B cell (primary cell): ENCODE measurements at regions not wholly inside any gene's neighbourhood (a gene's known extent, or its start where the extent isn't known, plus 50 kb on each side); places are given as distances from the start of the nearest gene placed in this dataset.

ENCODE experiments used
- ATAC-seq: fragments of 200-7000 bp; cut with Tn5 transposase; one replicate; pipeline ENCODE4 v1.10.0; 2021; ENCODE audit warnings: low read depth, mild to moderate bottlenecking, moderate number of reproducible peaks, moderate library complexity
- CTCF ChIA-PET: fragments of 350-600 bp; sonication (Branson Sonifier 250); formaldehyde crosslinking; loops from one replicate; lab custom pipeline; 2021; ENCODE audit warnings: antibody characterized with exemption, inconsistent platforms; lab: Charles Lee
- POLR2A ChIA-PET: fragments of 350-600 bp; sonication (Branson Sonifier 250); formaldehyde crosslinking; loops from one replicate; lab custom pipeline; 2021; ENCODE audit warnings: antibody characterized with exemption; lab: Charles Lee
- DNase-seq: peaks from one replicate; pipeline ENCODE4 v3.0.0; 2013
- H2AFZ ChIP-seq: 2 replicates; pipeline ENCODE4 v1.6.1; 2012; ENCODE audit warnings: mild to moderate bottlenecking, low read depth, low read length; ENCODE audit not compliant: insufficient read depth, poor library complexity, severe bottlenecking
- H3K27ac ChIP-seq, 2 donors: 1 replicate in 1 of 2; 2 replicates in 1 of 2; pipeline ENCODE4 v1.5.1; 2012 to 2013; ENCODE audit warnings: low read length in 2 of 2, mild to moderate bottlenecking in 2 of 2, moderate library complexity in 1 of 2
- H3K27me3 ChIP-seq, 4 experiments: fragments of 200-600 bp in 1 of 4; sonication (generic) in 1 of 4; replicated peaks in 1 of 4; 1 replicate in 2 of 4; 2 replicates in 2 of 4; pipeline versions ENCODE4 v1.6.1 to v1.7.0; 2013 to 2016; ENCODE audit warnings: low read length in 3 of 4, mild to moderate bottlenecking in 2 of 4, mixed read lengths in 1 of 4, moderate library complexity in 1 of 4; ENCODE audit not compliant: insufficient read depth in 4 of 4, control insufficient read depth in 3 of 4; ENCODE audit errors: control extremely low read depth in 1 of 4
- H3K36me3 ChIP-seq, 2 experiments: replicated peaks in 1 of 2; 1 replicate in 1 of 2; 2 replicates in 1 of 2; pipeline versions ENCODE4 v1.6.1 to v1.7.1; 2013; ENCODE audit warnings: low read length in 1 of 2; ENCODE audit not compliant: insufficient read depth in 2 of 2, control insufficient read depth in 1 of 2; ENCODE audit errors: control extremely low read depth in 1 of 2, extremely low read depth in 1 of 2
- H3K4me1 ChIP-seq, 2 donors: fragments of 200-600 bp in 1 of 2; sonication (generic) in 1 of 2; 1 replicate in 1 of 2; 2 replicates in 1 of 2; pipeline versions ENCODE4 v1.5.1 to v1.6.1; 2013 to 2017; ENCODE audit warnings: low read length in 2 of 2; ENCODE audit not compliant: control insufficient read depth in 2 of 2, insufficient read depth in 2 of 2
- H3K4me2 ChIP-seq: replicated peaks from 2 replicates; pipeline ENCODE3; 2012; ENCODE audit warnings: mild to moderate bottlenecking, low read depth, low read length; ENCODE audit not compliant: poor library complexity, severe bottlenecking
- H3K4me3 ChIP-seq, 5 experiments: fragments of 200-600 bp in 1 of 5; sonication (generic) in 1 of 5; 1 replicate in 3 of 5; 2 replicates in 2 of 5; pipeline versions ENCODE4 v1.5.1 to v1.7.0; 2011 to 2016; ENCODE audit warnings: low read length in 4 of 5, mild to moderate bottlenecking in 4 of 5, low read depth in 2 of 5, control low read depth in 1 of 5, moderate library complexity in 1 of 5; ENCODE audit not compliant: insufficient read depth in 1 of 5; ENCODE audit errors: control extremely low read depth in 1 of 5, extremely low read depth in 1 of 5
- H3K79me2 ChIP-seq: fragments of 200-600 bp; sonication (generic); one replicate; pipeline ENCODE4 v1.6.0; 2016; ENCODE audit warnings: low read length; ENCODE audit not compliant: control insufficient read depth, insufficient read depth
- H3K9ac ChIP-seq: fragments of 200-600 bp; sonication (generic); 2 replicates; pipeline ENCODE4 v1.6.1; 2017; ENCODE audit warnings: mild to moderate bottlenecking, low read length, moderate library complexity
- H3K9me3 ChIP-seq, 3 donors: one replicate each; pipeline versions ENCODE4 v1.6.1 to v1.7.1; 2013; ENCODE audit warnings: low read length in 2 of 3; ENCODE audit not compliant: control insufficient read depth in 2 of 3, insufficient read depth in 1 of 3; ENCODE audit errors: control extremely low read depth in 1 of 3
- H4K20me1 ChIP-seq: 2 replicates; pipeline ENCODE4 v1.6.0; 2012; ENCODE audit warnings: mild to moderate bottlenecking, low read length; ENCODE audit not compliant: insufficient read depth, control insufficient read depth, poor library complexity, severe bottlenecking
- H3K27ac Mint-ChIP-seq: one replicate; pipeline ENCODE4 v1.8.0; 2021; ENCODE audit warnings: mixed read lengths
- H3K27me3 Mint-ChIP-seq: one replicate; pipeline ENCODE4 v1.8.0; 2021; ENCODE audit warnings: mixed read lengths
- H3K4me1 Mint-ChIP-seq: one replicate; pipeline ENCODE4 v1.8.0; 2021; ENCODE audit warnings: mixed read lengths
- H3K4me3 Mint-ChIP-seq: one replicate; pipeline ENCODE4 v1.8.0; 2021; ENCODE audit warnings: mixed read lengths
- H3K9me3 Mint-ChIP-seq: one replicate; pipeline ENCODE4 v1.8.0; 2022; ENCODE audit warnings: mixed read lengths; ENCODE audit not compliant: insufficient read depth
- CTCF ChIP-seq: fragments of 200-600 bp; IDR thresholded peaks from one replicate; pipeline ENCODE4 v1.8.0; 2022; ENCODE audit warnings: antibody characterized with exemption, mild to moderate bottlenecking
- EZH2 ChIP-seq: IDR thresholded peaks from 2 replicates; pipeline ENCODE4 v1.6.1; 2012; ENCODE audit warnings: borderline replicate concordance, low read depth, mild to moderate bottlenecking, moderate library complexity, low read length; ENCODE audit not compliant: insufficient read depth, poor library complexity, severe bottlenecking
- WGBS: methylation state at CpG from one replicate; pipeline ENCODE4 v1.1.5; 2013; ENCODE audit warnings: missing lambda C conversion rate; ENCODE audit not compliant: insufficient coverage; 5-methylcytosine and 5-hydroxymethylcytosine counted together
- intact Hi-C: fragments of 100-400 bp; cut with micrococcal nuclease; formaldehyde crosslinking; loops from one replicate; pipeline ENCODE4 v1.10.0; 2022

- DNase-seq: no peak
- H3K36me3 ChIP-seq: no peaks in the 10 kb centered on the region
- ChIA-PET POLR2A (no interaction called here), CTCF (no interaction called here)
- H3K27ac ChIP-seq: no peak overlapping the region
- ATAC-seq: no peak
- no peaks in the 10 kb centered on the region for H3K79me2 ChIP-seq
- H3K4me1 ChIP-seq: no peaks in the 10 kb centered on the region
- H3K27me3 ChIP-seq: no peaks in the 10 kb centered on the region
- Mint-ChIP-seq H3K4me1 (no peaks in the 10 kb centered on the region), H3K27me3 (no peaks in the 10 kb centered on the region), H3K9me3 (no peaks in the 10 kb centered on the region), H3K27ac (no peak overlapping the region), H3K4me3 (no peak overlapping the region)
- no peak overlapping the region for H3K4me3 ChIP-seq
- H3K4me2 ChIP-seq: no peak overlapping the region
- no peaks in the 10 kb centered on the region for H3K9me3 ChIP-seq
- TF ChIP-seq CTCF (no peak), EZH2 (no peak)
- no peaks in the 10 kb centered on the region for H4K20me1 ChIP-seq
- no peak overlapping the region for H3K9ac ChIP-seq
- intact Hi-C loops: no loop called here
- H2AFZ ChIP-seq: no peak overlapping the region
These were observed 427.5 kb upstream of the HSF2 start for GRCh38 chr6:121971931-121972335.

DNA sequence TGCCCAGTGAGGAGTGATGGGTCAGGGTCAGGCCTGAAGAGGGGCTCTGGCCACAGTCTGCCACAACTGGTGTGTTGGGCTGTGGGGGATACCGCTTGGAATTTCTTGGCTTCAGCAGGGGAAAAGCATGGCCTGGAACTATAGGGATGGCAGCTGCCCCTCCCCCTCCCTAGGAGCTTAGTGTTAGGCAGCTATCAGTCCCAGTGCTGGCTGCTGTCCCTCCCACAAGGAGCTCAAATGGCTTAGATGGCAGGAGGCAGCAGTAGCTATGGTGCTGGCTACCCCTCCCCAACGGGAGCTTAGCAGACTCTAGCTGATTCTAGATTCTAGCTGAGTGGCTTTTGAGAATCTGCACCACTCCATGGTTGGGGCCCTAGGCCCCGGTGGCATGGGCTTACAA is 414.5 kb upstream of the HSF2 start:
- no peaks in the 10 kb centered on the region for H3K36me3 ChIP-seq
- no peak overlapping the region for H3K9ac ChIP-seq
- H3K9me3 ChIP-seq: peaks cover 0 to 12% (median 0%) of the 10 kb centered on the region in 3 donors
- POLR2A ChIA-PET: no interaction called here
- Mint-ChIP-seq H3K27me3 (no peaks in the 10 kb centered on the region), H3K4me1 (no peaks in the 10 kb centered on the region), H3K27ac (no peak overlapping the region), H3K4me3 (no peak overlapping the region), H3K9me3 (no peaks in the 10 kb centered on the region)
- H3K4me2 ChIP-seq: no peak overlapping the region
- CTCF ChIA-PET: no interaction called here
- WGBS: 78% methylated on average over 2 of the region's 3 CpGs
- H3K4me1 ChIP-seq: no peaks in the 10 kb centered on the region
- H2AFZ ChIP-seq: no peak overlapping the region
- H3K27me3 ChIP-seq: no peaks in the 10 kb centered on the region
- DNase-seq (no peak), ATAC-seq (no peak)
- intact Hi-C loops: no loop called here
- H3K27ac ChIP-seq: no peak overlapping the region
- H3K79me2 ChIP-seq: no peaks in the 10 kb centered on the region
- no peaks in the 10 kb centered on the region for H4K20me1 ChIP-seq
- TF ChIP-seq CTCF: no peak
- TF ChIP-seq EZH2: no peak
- no peak overlapping the region for H3K4me3 ChIP-seq
